Prostate gland (tissue), 2 donors: ENCODE measurements at regions not wholly inside any gene's neighbourhood (a gene's known extent, or its start where the extent isn't known, plus 50 kb on each side); places are given as distances from the start of the nearest gene placed in this dataset.

Experiments used
- DNase-seq: peaks from one replicate; pipeline ENCODE4 v3.0.0-alpha.2; 2019; ENCODE audit warnings: low spot score
- H3K27ac ChIP-seq, 2 donors: fragments of 200-600 bp; sonication (generic); 2 replicates each; pipeline ENCODE4 v1.5.1; 2017 to 2019
- H3K27me3 ChIP-seq: fragments of 200-600 bp; sonication (generic); replicated peaks from 2 replicates; pipeline ENCODE4 v1.5.1; 2019; ENCODE audit not compliant: insufficient read depth
- H3K36me3 ChIP-seq, 2 donors: fragments of 200-600 bp; sonication (generic); 1 replicate in 1 of 2; 2 replicates in 1 of 2; pipeline versions ENCODE4 v1.5.1 to v1.8.1; 2017 to 2019
- H3K4me1 ChIP-seq: fragments of 200-600 bp; sonication (generic); replicated peaks from 2 replicates; pipeline ENCODE4 v1.5.1; 2019
- H3K4me3 ChIP-seq, 2 donors: fragments of 200-600 bp; sonication (generic); 2 replicates each; pipeline ENCODE4 v1.5.1; 2017 to 2019
- H3K9me3 ChIP-seq: fragments of 200-600 bp; sonication (generic); 2 replicates; pipeline ENCODE4 v1.5.1; 2017
- POLR2A ChIP-seq: fragments of 450-650 bp; IDR thresholded peaks from one replicate; pipeline ENCODE4 v1.6.1; 2016; ENCODE audit warnings: antibody characterized with exemption, mild to moderate bottlenecking
- POLR2AphosphoS5 ChIP-seq: sonication (generic); formaldehyde crosslinking; IDR thresholded peaks from one replicate; pipeline ENCODE4 v1.6.1; 2017; ENCODE audit warnings: antibody characterized with exemption
- WGBS: methylation state at CpG from one replicate; pipeline ENCODE4 v1.1.5; 2018; 5-methylcytosine and 5-hydroxymethylcytosine counted together
- intact Hi-C: fragments of 100-400 bp; cut with DNase I; formaldehyde crosslinking; loops from one replicate; pipeline ENCODE4 v1.14.2; 2022
- TF ChIP-seq, protein P1 (sequence below), 4 experiments: fragments of 200-600 bp in 2 of 4; fragments of 450-650 bp in 2 of 4; sonication (generic) in 2 of 4; IDR thresholded peaks; 1 replicate in 3 of 4; 2 replicates in 1 of 4; pipeline ENCODE4 v1.5.1; 2016 to 2019; ENCODE audit warnings: antibody characterized with exemption in 4 of 4, mild to moderate bottlenecking in 2 of 4, moderate library complexity in 2 of 4

GRCh38 chr2:104904889-104905288 lies 51.0 kb downstream of the POU3F3 start:
- Histone ChIP-seq H3K4me3 (no peak overlapping the region), H3K36me3 (no peaks in the 10 kb centered on the region), H3K27me3 (no peaks in the 10 kb centered on the region), H3K4me1 (no peaks in the 10 kb centered on the region), H3K27ac (no peak overlapping the region), H3K9me3 (no peaks in the 10 kb centered on the region)
- TF ChIP-seq POLR2A (no peak), POLR2AphosphoS5 (no peak)
- TF ChIP-seq, protein P1, sequence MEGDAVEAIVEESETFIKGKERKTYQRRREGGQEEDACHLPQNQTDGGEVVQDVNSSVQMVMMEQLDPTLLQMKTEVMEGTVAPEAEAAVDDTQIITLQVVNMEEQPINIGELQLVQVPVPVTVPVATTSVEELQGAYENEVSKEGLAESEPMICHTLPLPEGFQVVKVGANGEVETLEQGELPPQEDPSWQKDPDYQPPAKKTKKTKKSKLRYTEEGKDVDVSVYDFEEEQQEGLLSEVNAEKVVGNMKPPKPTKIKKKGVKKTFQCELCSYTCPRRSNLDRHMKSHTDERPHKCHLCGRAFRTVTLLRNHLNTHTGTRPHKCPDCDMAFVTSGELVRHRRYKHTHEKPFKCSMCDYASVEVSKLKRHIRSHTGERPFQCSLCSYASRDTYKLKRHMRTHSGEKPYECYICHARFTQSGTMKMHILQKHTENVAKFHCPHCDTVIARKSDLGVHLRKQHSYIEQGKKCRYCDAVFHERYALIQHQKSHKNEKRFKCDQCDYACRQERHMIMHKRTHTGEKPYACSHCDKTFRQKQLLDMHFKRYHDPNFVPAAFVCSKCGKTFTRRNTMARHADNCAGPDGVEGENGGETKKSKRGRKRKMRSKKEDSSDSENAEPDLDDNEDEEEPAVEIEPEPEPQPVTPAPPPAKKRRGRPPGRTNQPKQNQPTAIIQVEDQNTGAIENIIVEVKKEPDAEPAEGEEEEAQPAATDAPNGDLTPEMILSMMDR (IDR thresholded peaks at IDR 0.05), result no peak
- intact Hi-C loops, result no loop called here
- no peak for DNase-seq
- WGBS, result 85% methylated on average over 6 of the region's 6 CpGs

GRCh38 chr2:104909317-104909716 lies 55.4 kb downstream of the POU3F3 start:
- WGBS, result 94% methylated on average over 5 of the region's 5 CpGs
- DNase-seq, result no peak
- Histone ChIP-seq H3K36me3 (no peaks in the 10 kb centered on the region), H3K27ac (no peak overlapping the region), H3K4me1 (no peaks in the 10 kb centered on the region), H3K27me3 (no peaks in the 10 kb centered on the region), H3K4me3 (no peak overlapping the region), H3K9me3 (no peaks in the 10 kb centered on the region)
- intact Hi-C loops, result no loop called here
- no peak for TF ChIP-seq POLR2AphosphoS5
- TF ChIP-seq, protein P1 (IDR thresholded peaks at IDR 0.05), result no peak

GRCh38 chr2:104914509-104914908 lies 60.6 kb downstream of the POU3F3 start:
- 60% methylated on average over 6 of the region's 6 CpGs for WGBS
- Histone ChIP-seq H3K27me3 (no peaks in the 10 kb centered on the region), H3K4me3 (no peak overlapping the region), H3K4me1 (no peaks in the 10 kb centered on the region), H3K9me3 (no peaks in the 10 kb centered on the region), H3K27ac (no peak overlapping the region), H3K36me3 (no peaks in the 10 kb centered on the region)
- no peak for TF ChIP-seq POLR2AphosphoS5
- no peak for TF ChIP-seq POLR2A
- TF ChIP-seq, protein P1 (IDR thresholded peaks at IDR 0.05), result no peak
- no peak for DNase-seq
- intact Hi-C loops, result no loop called here

GRCh38 chr2:104915107-104915793 lies 61.3 kb downstream of the POU3F3 start:
- 92% methylated on average over 7 of the region's 7 CpGs for WGBS
- no peak overlapping the region for H3K27ac ChIP-seq
- H3K4me1 ChIP-seq, result no peaks in the 10 kb centered on the region
- TF ChIP-seq POLR2AphosphoS5 (no peak), POLR2A (no peak)
- TF ChIP-seq, protein P1 (IDR thresholded peaks at IDR 0.05), result no peak
- intact Hi-C loops, result no loop called here
- no peak for DNase-seq
- no peak overlapping the region for H3K4me3 ChIP-seq
- no peaks in the 10 kb centered on the region for H3K27me3 ChIP-seq
- no peaks in the 10 kb centered on the region for H3K36me3 ChIP-seq
- no peaks in the 10 kb centered on the region for H3K9me3 ChIP-seq

DNA sequence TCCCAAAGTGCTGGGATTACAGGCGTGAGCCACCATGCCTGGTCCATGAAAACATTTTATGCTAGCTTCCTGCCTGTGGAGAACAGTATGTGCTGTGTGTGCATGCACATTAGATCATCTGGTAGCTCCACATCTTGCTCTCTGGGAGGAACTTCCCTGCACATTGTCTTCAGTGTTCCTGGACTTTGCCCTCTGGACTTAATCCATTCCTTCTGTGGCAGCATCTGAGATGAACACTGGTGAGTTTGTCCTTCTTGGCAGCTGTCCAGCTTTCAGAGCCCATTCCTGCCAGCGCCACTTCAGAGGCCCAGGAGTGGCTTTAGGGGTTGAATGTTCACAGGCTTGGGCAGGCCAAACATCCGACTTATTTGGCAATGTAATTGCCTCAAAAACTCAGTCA lies 65.2 kb downstream of the POU3F3 start:
- intact Hi-C loops, result no loop called here
- Histone ChIP-seq H3K9me3 (no peaks in the 10 kb centered on the region), H3K27me3 (no peaks in the 10 kb centered on the region), H3K27ac (no peak overlapping the region), H3K4me1 (no peaks in the 10 kb centered on the region), H3K4me3 (no peak overlapping the region), H3K36me3 (no peaks in the 10 kb centered on the region)
- WGBS, result 47% methylated on average over 3 of the region's 3 CpGs
- TF ChIP-seq POLR2A (no peak), POLR2AphosphoS5 (no peak)
- TF ChIP-seq, protein P1 (IDR thresholded peaks at IDR 0.05), result no peak
- no peak for DNase-seq
